ENCODE measurements at regions not wholly inside any gene's neighbourhood (a gene's known extent, or its start where the extent isn't known, plus 50 kb on each side); places are given as distances from the start of the nearest gene placed in this dataset.

DNA sequence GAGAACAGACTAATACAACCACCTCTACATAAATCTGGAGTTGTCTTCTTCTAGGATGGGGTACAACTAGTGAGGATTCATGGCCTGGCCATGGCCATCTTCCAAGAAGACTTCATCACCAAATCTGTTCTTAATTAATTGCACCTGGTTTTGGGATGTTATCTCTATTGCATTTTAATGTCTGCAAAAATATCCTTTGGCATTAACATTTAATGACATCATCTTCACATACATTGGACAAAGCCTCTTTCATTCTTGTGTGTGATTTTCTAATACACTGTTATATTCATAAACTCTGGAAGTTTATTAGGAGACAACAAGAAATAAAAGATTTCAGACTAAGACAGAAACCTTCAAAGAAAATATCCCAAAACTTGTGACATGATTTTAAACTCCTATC is 124.2 kb upstream of the ABCB5 start:
- TF ChIP-seq, protein P1, sequence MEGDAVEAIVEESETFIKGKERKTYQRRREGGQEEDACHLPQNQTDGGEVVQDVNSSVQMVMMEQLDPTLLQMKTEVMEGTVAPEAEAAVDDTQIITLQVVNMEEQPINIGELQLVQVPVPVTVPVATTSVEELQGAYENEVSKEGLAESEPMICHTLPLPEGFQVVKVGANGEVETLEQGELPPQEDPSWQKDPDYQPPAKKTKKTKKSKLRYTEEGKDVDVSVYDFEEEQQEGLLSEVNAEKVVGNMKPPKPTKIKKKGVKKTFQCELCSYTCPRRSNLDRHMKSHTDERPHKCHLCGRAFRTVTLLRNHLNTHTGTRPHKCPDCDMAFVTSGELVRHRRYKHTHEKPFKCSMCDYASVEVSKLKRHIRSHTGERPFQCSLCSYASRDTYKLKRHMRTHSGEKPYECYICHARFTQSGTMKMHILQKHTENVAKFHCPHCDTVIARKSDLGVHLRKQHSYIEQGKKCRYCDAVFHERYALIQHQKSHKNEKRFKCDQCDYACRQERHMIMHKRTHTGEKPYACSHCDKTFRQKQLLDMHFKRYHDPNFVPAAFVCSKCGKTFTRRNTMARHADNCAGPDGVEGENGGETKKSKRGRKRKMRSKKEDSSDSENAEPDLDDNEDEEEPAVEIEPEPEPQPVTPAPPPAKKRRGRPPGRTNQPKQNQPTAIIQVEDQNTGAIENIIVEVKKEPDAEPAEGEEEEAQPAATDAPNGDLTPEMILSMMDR (IDR thresholded peaks at IDR 0.05): no peak
- no peak for TF ChIP-seq POLR2A (IDR thresholded peaks at IDR 0.05)

Data from vagina (tissue), 2 donors.